Brain microvascular endothelial cell (primary cell): ENCODE measurements at regions not wholly inside any gene's neighbourhood (a gene's known extent, or its start where the extent isn't known, plus 50 kb on each side); places are given as distances from the start of the nearest gene placed in this dataset.
"Not testable (repeated sequence)": the region's sequence is repeated elsewhere in the genome, so short reads cannot be mapped to it uniquely, and the experiment has no call there.

Source experiments
- DNase-seq: peaks from one replicate; pipeline ENCODE4 v3.0.0-alpha.2; 2020
- H3K27ac ChIP-seq: fragments of 250-450 bp; sonication (Bioruptor Pico); 2 replicates; pipeline ENCODE4 v1.5.1; 2020; ENCODE audit warnings: mild to moderate bottlenecking, moderate library complexity
- H3K27me3 ChIP-seq: fragments of 250-450 bp; sonication (Bioruptor Pico); replicated peaks from 2 replicates; pipeline ENCODE4 v1.5.1; 2020; ENCODE audit warnings: mild to moderate bottlenecking
- H3K36me3 ChIP-seq: fragments of 250-450 bp; sonication (Bioruptor Pico); replicated peaks from 2 replicates; pipeline ENCODE4 v1.5.1; 2020; ENCODE audit warnings: mild to moderate bottlenecking
- H3K4me3 ChIP-seq: 2 replicates; pipeline ENCODE4 v1.5.1; 2011; ENCODE audit warnings: low read depth, mild to moderate bottlenecking, control low read depth, low read length, moderate library complexity
- CTCF ChIP-seq: IDR thresholded peaks from 2 replicates; pipeline ENCODE4 v1.5.1; 2011; ENCODE audit warnings: low read depth, mild to moderate bottlenecking, moderate library complexity, low read length, control low read depth, inconsistent platforms; ENCODE audit errors: missing control alignments
- in situ Hi-C: cut with HindIII; loops from 2 replicates; pipeline ENCODE4 v1.10.0; 2017; ENCODE audit warnings: low sequenced_read_pairs, low pct_ligation_motif_present

DNA sequence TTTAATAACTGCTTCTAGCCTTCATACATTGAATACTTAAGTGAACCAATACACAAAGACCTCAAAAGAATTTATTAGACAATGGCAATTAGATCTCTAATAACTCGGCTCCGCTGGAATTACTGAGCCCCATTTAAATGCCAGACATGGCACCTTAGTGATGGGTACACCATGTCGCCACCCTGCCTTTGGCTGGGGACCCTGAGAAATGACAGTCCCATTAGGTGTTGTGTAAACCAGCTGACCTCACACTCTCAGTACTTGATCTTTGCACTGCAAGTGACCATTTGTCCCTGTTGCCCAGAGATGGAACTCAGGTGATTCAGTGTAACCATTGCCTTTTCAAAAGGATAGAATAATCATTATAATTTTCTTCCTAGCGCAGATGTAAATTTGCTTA, 144.6 kb upstream of the SMARCAD1 start:
- Histone ChIP-seq H3K4me3 (no peak overlapping the region), H3K27ac (no peak overlapping the region), H3K36me3 (no peaks in the 10 kb centered on the region), H3K27me3 (no peaks in the 10 kb centered on the region)
- in situ Hi-C loops = no loop called here
- TF ChIP-seq CTCF = no peak
- DNase-seq = no peak

DNA sequence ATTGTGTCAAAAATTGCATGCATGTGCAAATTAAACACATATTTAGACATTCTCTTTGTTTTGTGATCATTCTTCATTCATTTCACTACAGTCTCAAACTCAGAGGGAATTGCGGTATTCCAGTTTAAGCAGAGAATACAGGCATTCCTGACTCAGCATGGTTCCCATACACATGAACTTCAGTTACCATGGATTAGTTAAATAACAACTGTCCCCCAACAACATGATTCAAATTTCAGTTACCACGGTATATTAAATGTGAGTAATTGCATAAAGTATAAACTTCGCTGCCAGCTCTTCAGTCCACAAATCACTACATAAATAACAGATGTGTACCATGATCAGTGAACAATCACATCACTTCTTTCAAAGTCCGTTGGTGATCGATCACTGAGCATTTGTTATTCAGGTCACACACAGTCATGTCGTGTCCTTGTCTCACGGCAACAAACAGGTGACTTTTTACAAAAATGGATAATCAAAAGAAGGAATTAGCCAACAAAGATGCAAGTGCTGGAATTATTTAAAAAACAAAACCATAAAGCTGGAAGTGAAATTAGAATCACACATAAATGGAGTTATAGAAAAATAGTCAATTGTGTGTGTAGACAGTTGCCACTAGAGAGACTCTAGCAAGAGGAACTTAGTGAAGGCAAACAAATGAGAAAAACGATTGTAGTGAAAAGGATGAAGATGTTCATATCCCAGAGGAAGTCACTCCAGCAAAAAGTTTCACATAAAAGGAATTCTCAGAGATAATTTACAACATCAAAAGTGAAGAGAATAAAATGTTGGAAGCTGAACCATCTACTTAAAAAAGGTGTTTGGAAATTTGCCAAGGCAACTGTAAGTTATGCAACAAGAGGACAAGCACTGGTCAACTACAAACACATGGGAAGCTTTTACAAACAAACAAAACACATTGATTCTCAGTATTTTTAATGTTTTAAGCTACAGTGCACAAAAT, 138.6 kb upstream of the SMARCAD1 start:
- DNase-seq = no peak
- Histone ChIP-seq H3K4me3 (no peak overlapping the region), H3K36me3 (no peaks in the 10 kb centered on the region), H3K27ac (no peak overlapping the region), H3K27me3 (no peaks in the 10 kb centered on the region)
- in situ Hi-C loops = no loop called here
- TF ChIP-seq CTCF = no peak

DNA sequence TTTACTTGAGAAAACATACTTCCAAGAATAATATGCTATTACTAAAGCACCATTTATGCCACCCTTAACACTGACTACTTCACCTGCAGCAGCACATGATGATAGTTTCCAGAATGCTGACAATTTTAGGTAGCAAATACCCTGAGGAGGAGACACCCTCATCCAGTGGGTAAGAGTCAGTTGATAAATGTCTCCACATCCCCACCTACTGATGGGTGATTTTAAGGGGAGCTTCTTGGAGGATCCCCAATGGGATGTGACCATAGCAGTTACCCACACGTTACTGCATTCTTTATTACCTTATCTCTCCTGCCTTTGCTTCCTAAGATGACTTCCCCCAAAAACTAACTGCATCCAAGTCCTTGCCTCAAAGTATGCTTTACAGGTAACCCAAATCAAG, 131.2 kb upstream of the SMARCAD1 start:
- no peaks in the 10 kb centered on the region for H3K36me3 ChIP-seq
- no peak overlapping the region for H3K27ac ChIP-seq
- no peak for DNase-seq
- TF ChIP-seq CTCF = no peak
- H3K27me3 ChIP-seq = no peaks in the 10 kb centered on the region
- in situ Hi-C loops = no loop called here
- no peak overlapping the region for H3K4me3 ChIP-seq

DNA sequence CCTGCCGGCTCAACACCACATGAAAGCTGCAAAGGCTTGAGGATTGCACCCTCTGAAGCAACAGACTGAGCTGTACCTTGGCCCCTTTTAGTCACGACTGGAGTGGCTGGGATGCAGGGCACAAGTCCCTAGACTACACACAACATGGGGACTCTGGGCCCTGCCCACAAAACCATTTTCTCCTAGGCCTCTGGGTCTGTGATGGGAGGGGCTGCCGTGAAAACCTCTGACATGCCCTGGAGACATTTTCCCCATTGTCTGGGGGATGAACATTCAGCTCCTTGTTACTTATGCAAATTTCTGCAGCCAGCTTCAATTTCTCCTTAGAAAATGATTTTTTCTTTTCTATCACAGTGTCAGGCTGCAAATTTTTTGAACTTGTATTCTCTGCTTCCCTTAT, 123.5 kb upstream of the SMARCAD1 start:
- H3K4me3 ChIP-seq = no peak overlapping the region
- no peaks in the 10 kb centered on the region for H3K36me3 ChIP-seq
- H3K27ac ChIP-seq = no peak overlapping the region
- DNase-seq = no peak
- no peaks in the 10 kb centered on the region for H3K27me3 ChIP-seq
- in situ Hi-C loops = no loop called here
- TF ChIP-seq CTCF = no peak

GRCh38 chr4:94099141-94099540, 108.5 kb upstream of the SMARCAD1 start:
- H3K36me3 ChIP-seq, in situ Hi-C loops, H3K4me3 ChIP-seq, DNase-seq, H3K27me3 ChIP-seq, H3K27ac ChIP-seq: not testable (repeated sequence)

GRCh38 chr4:94112644-94113043, 95.0 kb upstream of the SMARCAD1 start:
- in situ Hi-C loops = no loop called here

More at GRCh38 chr4:94112644-94113043, 95.0 kb upstream of the SMARCAD1 start:
- DNase-seq = no peak
- Histone ChIP-seq H3K36me3 (no peaks in the 10 kb centered on the region), H3K4me3 (no peak overlapping the region), H3K27ac (no peak overlapping the region), H3K27me3 (no peaks in the 10 kb centered on the region)
- no peak for TF ChIP-seq CTCF
